GM23248 (cell line): ENCODE measurements at regions not wholly inside any gene's neighbourhood (a gene's known extent, or its start where the extent isn't known, plus 50 kb on each side); places are given as distances from the start of the nearest gene placed in this dataset.

Experiments used
- EZH2 ChIP-seq: fragments of 200-600 bp; sonication (generic); IDR thresholded peaks from 2 replicates; pipeline ENCODE4 v1.6.1; 2018; ENCODE audit warnings: antibody characterized with exemption, mild to moderate bottlenecking; ENCODE audit not compliant: insufficient read depth, poor library complexity, severe bottlenecking
- EZH2phosphoT487 ChIP-seq: fragments of 200-600 bp; sonication (generic); IDR thresholded peaks from 2 replicates; pipeline ENCODE4 v1.6.1; 2018; ENCODE audit warnings: antibody characterized with exemption, moderate library complexity, mild to moderate bottlenecking, low read depth; ENCODE audit not compliant: insufficient read depth

DNA sequence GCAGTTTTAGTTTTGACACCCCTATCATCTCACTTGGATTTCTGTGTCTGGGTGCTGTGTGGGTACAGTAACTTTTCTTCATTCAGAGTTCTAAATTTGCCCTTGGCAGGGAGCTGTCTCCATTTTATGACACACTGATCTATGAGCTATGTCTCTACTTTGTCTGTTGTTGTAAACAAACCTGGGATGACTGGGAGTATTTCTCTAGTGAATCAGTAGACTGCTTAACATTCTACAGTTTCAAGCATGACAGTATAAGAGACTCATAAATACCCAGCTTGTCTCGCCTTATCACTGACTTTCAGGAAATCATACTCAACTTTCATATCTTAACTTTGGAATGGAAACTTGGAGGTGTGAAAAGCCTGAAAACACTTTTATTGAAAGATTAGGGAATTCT, 212.1 kb upstream of the NUDT12 start:
- TF ChIP-seq EZH2phosphoT487, result no peak
- no peak for TF ChIP-seq EZH2
